Parathyroid adenoma (tissue), 2 donors: ENCODE measurements at regions not wholly inside any gene's neighbourhood (a gene's known extent, or its start where the extent isn't known, plus 50 kb on each side); places are given as distances from the start of the nearest gene placed in this dataset.

ENCODE experiments used
- H2AFZ ChIP-seq: fragments of 300-600 bp; sonication (generic); one replicate; pipeline ENCODE4 v1.7.0; 2017; ENCODE audit warnings: antibody characterized with exemption, mild to moderate bottlenecking
- H3K27ac ChIP-seq: fragments of 300-600 bp; sonication (generic); one replicate; pipeline ENCODE4 v1.7.0; 2017
- H3K27me3 ChIP-seq: fragments of 300-600 bp; sonication (generic); one replicate; pipeline ENCODE4 v1.7.0; 2017; ENCODE audit warnings: low read length; ENCODE audit not compliant: control insufficient read depth, insufficient read depth
- H3K36me3 ChIP-seq: fragments of 300-600 bp; sonication (generic); one replicate; pipeline ENCODE4 v1.7.0; 2017; ENCODE audit warnings: low read length; ENCODE audit not compliant: control insufficient read depth, insufficient read depth
- H3K4me1 ChIP-seq: fragments of 300-600 bp; sonication (generic); one replicate; pipeline ENCODE4 v1.7.0; 2017; ENCODE audit warnings: control low read depth
- H3K4me2 ChIP-seq: fragments of 300-600 bp; sonication (generic); one replicate; pipeline ENCODE4 v1.7.0; 2017; ENCODE audit warnings: low read length
- H3K4me3 ChIP-seq: fragments of 300-600 bp; sonication (generic); one replicate; pipeline ENCODE4 v1.7.0; 2017; ENCODE audit warnings: low read depth, low read length
- H3K79me2 ChIP-seq: fragments of 300-600 bp; sonication (generic); one replicate; pipeline ENCODE4 v1.7.0; 2017; ENCODE audit warnings: control low read depth
- H3K9ac ChIP-seq: fragments of 300-600 bp; sonication (generic); one replicate; pipeline ENCODE4 v1.7.0; 2017; ENCODE audit warnings: mild to moderate bottlenecking
- H3K9me3 ChIP-seq: fragments of 300-600 bp; sonication (generic); one replicate; pipeline ENCODE4 v1.7.0; 2017; ENCODE audit warnings: low read length; ENCODE audit not compliant: control insufficient read depth
- TF ChIP-seq, protein P1 (sequence below): fragments of 300-600 bp; sonication (generic); IDR thresholded peaks from one replicate; pipeline ENCODE4 v1.7.0; 2017; ENCODE audit warnings: antibody characterized with exemption, mild to moderate bottlenecking
- donor health status: primary hyperparathyroidism.

DNA sequence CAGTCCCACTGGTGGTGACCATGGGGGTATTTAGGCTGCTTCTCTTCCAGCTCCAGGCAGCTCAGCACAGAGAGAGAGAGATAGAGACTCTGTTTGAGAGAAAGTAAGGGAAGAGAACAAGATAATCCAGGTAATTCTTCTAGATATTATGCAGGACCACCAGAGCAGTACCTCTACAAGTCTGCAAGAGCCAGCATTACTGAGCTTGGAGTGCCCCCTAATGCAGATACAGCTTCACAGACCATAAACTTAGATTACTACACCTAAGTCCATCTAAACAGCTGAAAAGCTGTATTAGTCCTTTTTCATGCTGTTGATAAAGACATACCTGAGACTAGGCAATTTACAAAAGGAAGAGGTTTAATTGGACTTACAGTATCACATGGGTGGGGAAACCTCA lies 570.3 kb downstream of the LRRIQ3 start:
- H3K9me3 ChIP-seq, result no peaks in the 10 kb centered on the region
- H2AFZ ChIP-seq, result no peak overlapping the region
- no peaks in the 10 kb centered on the region for H3K79me2 ChIP-seq
- no peak overlapping the region for H3K4me3 ChIP-seq
- no peaks in the 10 kb centered on the region for H3K27me3 ChIP-seq
- TF ChIP-seq, protein P1, sequence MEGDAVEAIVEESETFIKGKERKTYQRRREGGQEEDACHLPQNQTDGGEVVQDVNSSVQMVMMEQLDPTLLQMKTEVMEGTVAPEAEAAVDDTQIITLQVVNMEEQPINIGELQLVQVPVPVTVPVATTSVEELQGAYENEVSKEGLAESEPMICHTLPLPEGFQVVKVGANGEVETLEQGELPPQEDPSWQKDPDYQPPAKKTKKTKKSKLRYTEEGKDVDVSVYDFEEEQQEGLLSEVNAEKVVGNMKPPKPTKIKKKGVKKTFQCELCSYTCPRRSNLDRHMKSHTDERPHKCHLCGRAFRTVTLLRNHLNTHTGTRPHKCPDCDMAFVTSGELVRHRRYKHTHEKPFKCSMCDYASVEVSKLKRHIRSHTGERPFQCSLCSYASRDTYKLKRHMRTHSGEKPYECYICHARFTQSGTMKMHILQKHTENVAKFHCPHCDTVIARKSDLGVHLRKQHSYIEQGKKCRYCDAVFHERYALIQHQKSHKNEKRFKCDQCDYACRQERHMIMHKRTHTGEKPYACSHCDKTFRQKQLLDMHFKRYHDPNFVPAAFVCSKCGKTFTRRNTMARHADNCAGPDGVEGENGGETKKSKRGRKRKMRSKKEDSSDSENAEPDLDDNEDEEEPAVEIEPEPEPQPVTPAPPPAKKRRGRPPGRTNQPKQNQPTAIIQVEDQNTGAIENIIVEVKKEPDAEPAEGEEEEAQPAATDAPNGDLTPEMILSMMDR, result no peak
- H3K36me3 ChIP-seq, result no peaks in the 10 kb centered on the region
- H3K4me2 ChIP-seq, result no peak overlapping the region
- H3K27ac ChIP-seq, result no peak overlapping the region
- H3K9ac ChIP-seq, result no peak overlapping the region
- no peaks in the 10 kb centered on the region for H3K4me1 ChIP-seq

- no peaks in the 10 kb centered on the region for H3K36me3 ChIP-seq
- H3K9me3 ChIP-seq, result no peaks in the 10 kb centered on the region
- TF ChIP-seq, protein P1, result no peak
- no peak overlapping the region for H2AFZ ChIP-seq
- no peaks in the 10 kb centered on the region for H3K79me2 ChIP-seq
- no peaks in the 10 kb centered on the region for H3K4me1 ChIP-seq
- no peak overlapping the region for H3K9ac ChIP-seq
- no peak overlapping the region for H3K4me3 ChIP-seq
- H3K27me3 ChIP-seq, result no peaks in the 10 kb centered on the region
- no peak overlapping the region for H3K27ac ChIP-seq
- no peak overlapping the region for H3K4me2 ChIP-seq
These were observed 571.6 kb downstream of the LRRIQ3 start for GRCh38 chr1:73626326-73626725.

DNA sequence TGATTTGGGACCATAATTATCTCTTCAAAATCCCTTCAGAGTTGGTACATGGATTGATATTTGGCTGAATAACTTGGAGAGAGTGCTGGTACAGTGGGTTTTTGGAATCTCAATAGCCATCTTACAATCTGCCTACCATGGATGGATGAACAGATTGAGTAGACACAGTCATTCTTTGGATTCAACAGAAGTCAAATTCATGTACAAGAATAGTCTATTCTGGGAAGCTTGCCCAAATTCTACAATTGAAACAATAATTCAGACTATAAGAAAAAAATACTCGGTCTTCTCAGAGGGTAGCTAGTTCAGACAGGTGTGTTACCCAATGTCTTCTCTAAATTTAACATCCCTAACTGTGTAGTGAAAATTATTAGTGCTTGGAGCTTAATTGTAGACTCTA lies 574.0 kb downstream of the LRRIQ3 start:
- no peak overlapping the region for H3K4me2 ChIP-seq
- H3K27me3 ChIP-seq, result no peaks in the 10 kb centered on the region
- no peak overlapping the region for H2AFZ ChIP-seq
- H3K4me3 ChIP-seq, result no peak overlapping the region
- H3K27ac ChIP-seq, result no peak overlapping the region
- no peaks in the 10 kb centered on the region for H3K4me1 ChIP-seq
- no peaks in the 10 kb centered on the region for H3K36me3 ChIP-seq
- no peaks in the 10 kb centered on the region for H3K79me2 ChIP-seq
- no peak overlapping the region for H3K9ac ChIP-seq
- TF ChIP-seq, protein P1, result no peak
- no peaks in the 10 kb centered on the region for H3K9me3 ChIP-seq

GRCh38 chr1:73617145-73617544 lies 580.8 kb downstream of the LRRIQ3 start:
- Histone ChIP-seq H3K4me2 (no peak overlapping the region), H3K27me3 (no peaks in the 10 kb centered on the region), H3K9ac (no peak overlapping the region), H3K9me3 (no peaks in the 10 kb centered on the region), H3K27ac (no peak overlapping the region), H2AFZ (no peak overlapping the region), H3K36me3 (no peaks in the 10 kb centered on the region), H3K4me3 (no peak overlapping the region), H3K79me2 (no peaks in the 10 kb centered on the region), H3K4me1 (no peaks in the 10 kb centered on the region)
- TF ChIP-seq, protein P1, result no peak

- H3K27me3 ChIP-seq, result no peaks in the 10 kb centered on the region
- H3K4me1 ChIP-seq, result no peaks in the 10 kb centered on the region
- H3K36me3 ChIP-seq, result no peaks in the 10 kb centered on the region
- no peaks in the 10 kb centered on the region for H3K9me3 ChIP-seq
- H3K4me2 ChIP-seq, result no peak overlapping the region
- no peak overlapping the region for H3K4me3 ChIP-seq
- H2AFZ ChIP-seq, result no peak overlapping the region
- no peak overlapping the region for H3K27ac ChIP-seq
- H3K9ac ChIP-seq, result no peak overlapping the region
- no peaks in the 10 kb centered on the region for H3K79me2 ChIP-seq
- TF ChIP-seq, protein P1, result no peak
These were observed 586.3 kb downstream of the LRRIQ3 start for GRCh38 chr1:73611681-73612080.
